ENCODE measurements at regions not wholly inside any gene's neighbourhood (a gene's known extent, or its start where the extent isn't known, plus 50 kb on each side); places are given as distances from the start of the nearest gene placed in this dataset.
"Not testable (repeated sequence)": the region's sequence is repeated elsewhere in the genome, so short reads cannot be mapped to it uniquely, and the experiment has no call there.

DNA sequence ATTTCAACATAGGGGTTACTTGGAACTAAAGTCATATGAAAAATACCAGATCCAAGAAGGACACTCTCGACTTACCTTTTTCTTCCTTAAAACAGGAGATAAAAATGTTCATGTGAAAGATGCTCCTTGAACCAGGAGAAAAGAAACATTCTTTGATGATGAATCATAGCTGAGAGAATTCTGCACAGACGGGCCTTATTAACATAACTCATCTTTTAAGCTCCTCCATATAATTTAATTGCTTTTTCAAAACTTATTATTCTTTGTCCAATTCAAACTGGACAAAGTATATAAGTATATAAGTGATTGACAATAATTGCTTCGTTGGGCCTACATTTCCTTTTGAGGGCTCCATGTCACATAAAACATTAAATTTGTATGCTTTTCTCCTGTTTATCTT lies 945.2 kb upstream of the C9orf72 start:
- no peak for DNase-seq

DNA sequence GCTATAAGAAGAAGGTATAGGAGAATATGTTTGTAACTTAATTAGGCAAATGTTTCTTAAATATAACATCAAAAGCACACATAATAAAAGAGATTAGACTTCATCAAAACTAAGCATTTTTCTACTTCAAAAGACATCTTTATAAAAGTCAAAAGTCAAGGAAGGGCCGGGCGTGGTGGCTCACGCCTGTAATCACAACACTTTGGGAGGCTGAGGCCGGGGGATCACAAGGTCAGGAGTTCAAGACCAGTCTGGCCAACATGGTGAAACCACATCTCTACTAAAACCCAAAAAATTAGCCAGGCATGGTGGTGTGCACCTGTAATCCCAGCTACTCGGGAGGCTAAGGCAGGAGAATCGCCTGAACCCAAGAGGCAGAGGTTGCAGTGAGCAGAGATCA lies 951.0 kb upstream of the C9orf72 start:
- DNase-seq, result not testable (repeated sequence)

DNA sequence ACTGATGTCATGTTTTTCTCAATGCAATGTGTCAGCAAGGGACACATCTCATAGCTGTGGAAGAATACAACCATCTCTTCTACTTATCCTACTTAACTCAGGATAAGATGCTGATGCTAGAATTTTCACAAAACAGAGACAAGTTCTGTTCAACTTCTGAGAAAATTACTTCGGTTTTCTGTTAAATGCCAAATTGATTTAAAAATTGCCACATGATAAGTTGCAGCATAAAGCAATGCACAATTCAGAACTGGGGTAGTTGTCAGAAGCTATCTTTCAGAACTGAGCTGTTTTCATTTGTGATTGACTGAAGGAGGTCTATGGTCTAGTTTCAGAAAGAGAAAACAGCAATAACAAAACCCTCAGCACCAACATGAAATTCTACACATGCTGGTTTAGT lies 954.8 kb upstream of the C9orf72 start:
- DNase-seq, result no peak

DNA sequence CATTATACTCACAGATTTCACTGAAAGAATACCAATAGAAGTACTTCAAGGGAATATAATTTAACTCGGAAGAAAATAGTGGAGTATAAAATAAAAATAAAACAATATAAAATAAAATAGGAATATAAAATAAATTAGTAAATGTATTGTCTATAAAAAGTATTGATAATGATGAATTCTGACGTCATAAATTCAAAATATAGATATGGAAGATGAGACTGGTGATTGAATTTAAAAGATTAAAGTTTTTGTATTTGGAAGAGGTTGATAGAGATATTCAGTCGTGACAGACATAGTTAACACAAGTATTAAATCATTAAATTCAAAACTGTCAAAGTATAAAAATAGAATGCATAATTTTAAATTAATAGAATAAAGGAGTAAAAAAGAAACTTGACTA lies 964.9 kb upstream of the C9orf72 start:
- DNase-seq, result no peak

DNA sequence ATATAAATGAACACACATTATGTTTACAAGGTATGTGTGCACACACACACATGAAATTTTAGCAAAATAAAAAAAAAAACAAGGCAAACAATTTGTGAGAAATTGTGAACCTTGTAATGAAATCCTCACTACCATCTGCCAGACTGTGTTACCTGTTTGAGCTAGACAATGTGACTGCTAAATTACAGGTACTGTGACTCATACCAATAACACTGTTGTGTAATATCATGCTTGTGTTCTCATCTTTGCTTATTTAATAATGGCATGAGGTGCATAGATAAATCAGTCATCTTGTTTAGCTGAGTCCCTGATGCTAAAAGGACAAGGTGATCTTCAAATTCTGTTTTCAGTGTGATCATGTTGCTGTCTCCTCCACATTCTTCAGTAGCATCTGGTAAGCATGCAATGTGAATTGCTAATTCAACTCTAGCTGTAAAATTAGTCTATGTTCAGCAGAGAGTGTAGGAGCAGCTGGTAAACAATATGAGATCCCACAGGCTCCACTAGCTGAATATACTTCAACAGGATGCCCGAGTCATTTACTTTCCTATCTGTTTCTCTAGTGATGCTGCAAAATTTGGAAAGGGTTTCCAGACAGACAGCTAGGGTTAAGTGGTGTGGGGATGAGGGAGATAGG lies 966.3 kb upstream of the C9orf72 start:
- no peak for DNase-seq

DNA sequence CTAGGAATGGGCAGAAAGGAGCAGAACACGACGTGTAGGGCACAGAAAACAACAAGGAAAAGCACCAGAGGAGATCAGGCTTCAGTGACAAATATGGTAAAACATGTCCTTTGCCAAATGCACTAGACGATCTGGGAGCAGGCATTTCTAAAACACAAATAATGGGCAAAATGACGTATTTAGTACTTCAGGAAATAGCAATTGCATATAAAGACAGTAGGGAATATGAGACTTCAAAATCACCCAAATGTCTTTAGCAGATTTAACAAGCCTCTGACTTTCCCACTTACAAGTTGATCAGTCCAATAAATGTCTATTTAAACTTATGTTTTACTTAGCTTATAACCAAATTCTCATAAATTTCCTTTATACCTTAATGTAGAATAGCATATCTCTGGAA lies 969.6 kb upstream of the C9orf72 start:
- DNase-seq, result no peak

DNA sequence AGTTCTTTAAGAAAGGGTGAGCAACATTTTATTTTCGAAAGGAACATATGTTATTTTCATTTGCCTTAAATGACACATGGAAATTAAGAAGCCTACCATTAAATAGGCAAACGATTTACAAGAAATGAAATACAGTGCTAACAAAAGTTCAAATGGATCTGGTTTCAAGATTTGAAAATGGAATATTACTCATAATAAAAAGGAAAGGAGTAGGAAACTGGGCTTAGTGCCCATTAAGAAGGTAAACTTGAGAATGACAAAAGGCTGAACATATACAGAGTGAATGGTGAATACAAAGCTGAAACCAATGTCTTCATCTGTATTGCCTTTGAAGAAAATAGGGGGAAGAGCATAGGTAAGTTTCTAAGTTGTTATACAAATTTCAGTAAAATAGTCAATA lies 974.2 kb upstream of the C9orf72 start:
- DNase-seq, result no peak

DNA sequence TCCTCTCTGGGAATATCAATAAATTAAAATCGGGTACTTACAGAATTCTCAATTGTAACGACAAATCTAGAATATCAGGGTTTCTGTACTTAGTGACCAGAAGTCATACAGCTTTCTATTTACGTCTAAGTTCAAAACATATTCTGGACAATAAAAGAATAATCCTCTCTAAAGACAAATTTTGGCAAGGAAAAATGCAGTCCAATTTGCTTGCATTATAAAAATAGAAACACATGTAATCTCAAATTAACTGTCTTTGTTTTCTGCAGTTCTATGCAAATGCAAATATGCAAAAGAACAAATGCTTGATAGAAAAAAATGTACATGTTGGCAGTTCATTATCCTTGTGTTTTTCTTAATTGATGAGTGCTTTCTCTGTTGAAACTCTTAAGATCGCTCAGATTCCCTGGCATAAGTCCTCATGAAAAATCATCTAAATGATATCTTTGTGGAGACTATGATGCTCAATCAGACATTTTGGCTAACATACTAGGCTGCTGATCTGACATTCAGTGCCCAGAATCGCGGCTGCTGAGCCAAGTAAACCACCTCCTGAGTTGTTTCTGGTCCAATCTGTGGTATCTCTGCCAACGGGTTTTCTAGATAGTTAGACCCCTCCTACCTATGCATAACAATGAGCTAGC lies 990.1 kb upstream of the C9orf72 start:
- no peak for DNase-seq

DNA sequence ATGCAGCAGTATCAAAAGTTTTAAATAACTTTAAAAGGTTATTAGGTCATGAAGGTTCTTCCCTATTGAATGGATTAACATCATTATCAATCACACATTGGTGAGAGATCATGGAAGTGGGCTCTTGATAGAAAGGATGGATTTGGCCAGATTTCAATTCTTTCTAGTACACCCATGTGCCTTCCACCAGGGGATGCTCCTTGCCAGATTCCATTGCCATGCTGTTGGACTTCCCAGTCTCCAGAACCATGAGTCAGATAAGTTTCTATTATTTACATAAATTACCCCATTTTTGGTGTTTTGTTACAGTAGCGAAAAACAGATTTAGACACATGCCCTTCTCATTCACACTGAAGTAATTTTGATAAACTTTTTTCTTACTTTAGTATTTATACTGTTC lies 1010.6 kb upstream of the C9orf72 start:
- no peak for DNase-seq

DNA sequence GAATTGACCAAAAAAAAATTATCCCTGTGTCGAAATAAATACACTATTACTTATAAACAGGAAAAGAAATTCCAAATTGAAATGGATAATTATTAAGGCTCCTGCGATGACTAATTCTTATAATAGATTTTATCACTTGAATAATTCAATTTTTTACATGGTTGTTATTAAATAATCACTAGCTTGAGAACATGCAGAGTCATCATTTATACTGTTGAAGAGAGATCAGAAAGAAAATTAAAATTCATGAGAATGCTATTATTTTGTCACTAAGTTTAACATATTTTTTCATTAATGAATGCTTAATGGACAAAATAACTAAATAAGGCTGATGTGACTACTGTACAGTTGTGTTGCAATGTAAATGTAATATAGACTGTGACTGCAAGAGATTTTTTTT lies 1011.3 kb upstream of the C9orf72 start:
- DNase-seq, result no peak

DNA sequence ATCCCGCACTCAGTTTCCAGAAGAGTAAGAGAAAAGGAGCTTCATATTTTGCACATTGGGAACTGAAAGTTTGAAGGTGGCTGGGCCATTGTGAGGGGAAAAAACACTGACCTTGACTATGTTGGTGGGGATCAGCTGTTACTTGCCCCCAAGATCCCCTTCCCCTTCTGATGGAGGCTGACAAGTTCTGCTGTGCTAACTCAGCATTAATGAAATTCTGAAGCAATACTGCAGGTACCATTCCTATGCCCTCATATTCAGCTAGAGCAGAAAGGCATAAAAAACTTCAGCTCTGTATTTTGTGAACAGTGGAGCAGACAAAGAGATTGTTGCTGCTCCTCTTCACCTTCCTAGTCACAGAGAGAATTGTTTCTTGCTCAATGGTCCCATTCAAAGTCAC lies 1013.8 kb upstream of the C9orf72 start:
- no peak for DNase-seq

DNA sequence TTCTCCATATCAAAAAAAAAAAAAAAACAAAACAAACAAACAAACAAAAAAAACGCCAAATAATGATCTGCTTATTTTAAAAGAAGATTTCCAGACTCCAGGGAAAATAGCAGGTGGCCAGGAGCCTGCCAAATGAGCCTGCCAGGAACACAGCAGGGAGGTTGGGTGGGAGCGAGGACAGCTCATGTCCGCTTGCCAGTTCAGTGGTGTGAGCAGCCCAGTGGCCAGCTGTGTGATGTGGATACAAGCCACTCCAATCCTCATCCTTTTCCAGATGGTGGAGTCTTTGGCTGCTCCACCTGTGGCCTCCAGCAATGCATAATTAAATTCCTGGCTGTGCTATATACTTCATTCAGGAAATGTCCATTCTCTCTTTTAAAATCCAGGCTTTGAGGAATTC lies 1025.1 kb upstream of the C9orf72 start:
- DNase-seq, result no peak

DNA sequence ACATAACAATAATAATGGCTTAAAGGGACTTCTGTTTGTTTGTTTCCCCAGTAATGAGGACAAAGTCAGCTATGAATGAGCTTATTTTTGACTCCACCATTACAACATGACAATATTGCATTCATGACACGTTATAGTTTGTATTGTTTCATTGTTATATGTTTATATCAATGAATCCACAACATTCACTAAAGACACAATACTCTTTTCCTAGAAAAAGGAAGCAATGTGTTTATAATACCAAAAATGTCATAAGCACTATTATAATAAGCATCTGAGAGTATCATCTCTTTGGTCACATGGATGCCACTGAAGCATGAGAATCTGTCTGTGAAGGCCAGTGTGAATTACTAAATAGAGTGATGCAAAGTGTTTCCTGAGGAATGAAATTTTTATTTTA lies 1026.9 kb upstream of the C9orf72 start:
- no peak for DNase-seq

DNA sequence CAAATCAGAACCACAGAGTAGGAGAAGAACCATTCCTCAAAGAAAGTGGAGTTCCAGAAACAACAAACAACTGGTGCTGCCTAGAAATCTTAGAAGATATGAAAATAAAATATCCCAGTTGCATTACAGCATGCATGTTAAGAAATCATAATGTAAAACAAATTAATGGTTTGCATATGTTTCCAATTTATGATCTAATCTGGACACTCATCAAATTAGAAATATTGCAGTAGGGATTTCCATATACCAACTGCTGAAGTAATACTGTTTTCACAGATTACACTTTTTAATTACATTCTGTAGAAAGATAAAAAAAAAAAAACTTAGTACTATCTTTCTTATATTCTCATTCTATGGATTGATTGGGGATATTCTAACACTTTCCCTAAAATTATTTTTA lies 1034.6 kb upstream of the C9orf72 start:
- no peak for DNase-seq

DNA sequence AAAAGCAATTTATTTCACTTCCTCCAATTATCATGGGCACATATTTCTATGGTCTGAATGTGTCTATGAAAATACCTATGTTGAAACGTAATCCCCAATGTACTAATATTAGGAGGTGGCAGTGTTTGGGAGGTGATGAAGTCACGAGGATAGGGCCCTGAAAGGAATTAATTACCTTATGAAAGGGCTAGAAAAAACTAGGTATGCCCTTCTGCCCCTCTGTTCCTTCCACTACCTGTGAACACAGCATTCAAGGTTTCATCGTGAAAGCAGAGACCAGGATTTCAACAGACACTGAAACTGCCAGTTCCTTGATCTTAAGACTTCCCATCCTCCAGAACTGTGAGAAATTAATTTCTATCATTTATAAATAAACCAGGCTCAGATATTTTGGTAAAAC lies 1037.1 kb upstream of the C9orf72 start:
- DNase-seq, result no peak

DNA sequence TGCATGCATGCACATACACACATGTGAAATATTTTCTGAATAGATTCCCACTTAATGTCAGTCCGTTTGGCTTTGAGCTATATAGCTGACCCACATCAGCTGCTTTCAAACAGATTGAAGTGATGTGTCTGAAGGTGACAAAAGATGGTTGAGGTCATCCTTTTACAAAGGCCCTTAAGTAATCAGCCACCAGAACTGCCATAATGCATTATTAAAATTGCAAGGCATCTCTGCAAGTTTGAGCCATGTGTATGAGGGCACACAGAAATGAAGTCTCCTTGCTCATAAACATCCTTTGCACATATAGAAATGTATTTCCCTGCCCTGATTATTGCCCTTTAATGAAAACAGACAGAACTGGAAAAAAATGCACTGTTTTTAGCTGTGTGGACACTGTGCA lies 1043.0 kb upstream of the C9orf72 start:
- no peak for DNase-seq

DNA sequence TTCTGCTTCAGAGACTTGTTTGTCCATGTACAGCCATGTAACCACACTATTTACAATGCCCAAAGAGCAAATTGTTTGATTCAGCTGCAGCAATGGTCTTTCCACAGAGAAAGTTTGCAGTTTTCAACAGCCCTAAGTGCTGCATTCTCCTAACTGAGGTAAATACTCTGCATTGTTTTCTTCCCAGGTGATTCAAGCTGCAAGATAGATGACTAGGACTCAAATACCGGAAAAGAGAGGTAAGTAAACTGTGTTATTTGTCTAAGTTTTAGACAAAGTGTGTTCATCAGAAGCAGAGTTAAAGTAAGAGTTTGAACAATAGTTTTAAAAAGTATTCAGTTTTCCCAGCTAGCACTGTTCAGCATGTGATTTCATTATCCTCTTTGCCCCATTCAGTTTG lies 1046.7 kb upstream of the C9orf72 start:
- no peak for DNase-seq

DNA sequence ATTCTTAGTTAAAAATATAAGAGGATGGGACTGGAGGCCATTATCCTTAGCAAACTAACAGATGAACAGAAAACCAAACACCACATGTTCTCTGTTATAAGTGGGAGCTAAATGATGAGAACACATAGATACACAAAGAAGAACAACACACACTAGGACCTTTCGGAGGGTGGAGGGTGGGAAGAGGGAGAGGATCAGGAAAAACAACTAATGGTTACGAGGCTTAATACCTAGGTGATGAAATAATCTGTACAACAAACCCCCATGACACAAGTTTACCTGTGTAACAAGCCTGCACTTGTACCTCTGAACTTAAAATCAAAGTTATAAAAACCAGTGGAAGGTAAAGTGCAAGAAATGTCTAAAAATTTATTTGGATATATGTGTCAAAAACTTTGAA lies 1047.4 kb upstream of the C9orf72 start:
- no peak for DNase-seq

DNA sequence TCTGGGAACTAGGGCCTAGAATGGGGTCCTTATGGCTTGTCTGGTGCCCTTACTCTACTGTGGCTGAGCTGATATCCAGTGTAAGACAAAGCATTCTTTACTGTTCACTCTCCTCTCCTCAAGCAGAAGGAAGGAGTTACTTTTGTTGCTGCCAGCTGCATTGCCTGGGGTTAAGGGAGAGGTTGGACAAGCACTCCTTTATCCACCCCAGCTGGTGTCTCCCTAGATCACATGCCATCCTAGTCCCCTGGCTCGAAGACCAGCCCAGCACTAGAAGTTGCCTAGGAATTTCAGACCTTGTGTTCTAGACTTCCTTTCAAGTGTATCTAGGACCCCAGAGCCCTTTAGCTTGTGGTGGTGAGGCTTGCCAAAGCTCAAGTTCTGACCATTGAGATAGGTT lies 1051.5 kb upstream of the C9orf72 start:
- no peak for DNase-seq

DNA sequence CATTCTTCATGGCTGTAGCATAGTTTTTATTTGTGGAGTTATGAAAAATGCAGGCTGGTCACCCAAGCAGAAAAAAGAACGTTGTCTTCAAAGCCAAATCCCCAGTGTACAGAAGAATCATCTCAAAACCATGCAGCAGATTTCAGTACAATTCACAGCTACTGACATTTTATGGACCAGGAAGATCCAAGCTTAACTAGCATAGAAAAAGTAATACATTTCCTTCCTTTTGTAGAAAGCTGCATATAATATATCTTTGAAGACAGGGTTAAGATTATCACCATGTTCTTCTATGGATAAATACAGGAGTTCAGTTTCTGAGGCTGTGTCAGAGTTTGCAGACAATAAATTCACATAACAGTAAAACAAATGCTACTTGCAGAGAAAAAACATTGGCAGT lies 1054.8 kb upstream of the C9orf72 start:
- DNase-seq, result no peak

DNA sequence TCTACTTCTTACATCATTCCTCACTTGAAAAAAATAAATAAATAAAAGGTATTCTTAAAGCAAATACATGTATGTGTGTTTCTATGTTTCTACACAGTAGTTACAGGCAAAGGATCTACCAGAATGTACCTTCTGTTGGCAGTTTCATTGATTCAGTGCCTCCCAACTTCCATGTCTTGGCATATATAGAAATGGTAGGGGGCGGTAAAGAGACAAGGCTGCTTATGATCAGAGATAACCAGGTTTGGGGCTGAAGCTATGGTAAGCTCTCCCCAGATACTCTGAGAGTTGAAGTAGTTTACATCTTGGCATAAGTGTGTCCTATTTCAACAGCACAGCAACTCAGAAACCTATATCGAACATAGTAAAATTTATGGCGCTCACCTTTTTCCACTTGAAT lies 1075.4 kb upstream of the C9orf72 start:
- peak; percentile 15 for DNase-seq

DNA sequence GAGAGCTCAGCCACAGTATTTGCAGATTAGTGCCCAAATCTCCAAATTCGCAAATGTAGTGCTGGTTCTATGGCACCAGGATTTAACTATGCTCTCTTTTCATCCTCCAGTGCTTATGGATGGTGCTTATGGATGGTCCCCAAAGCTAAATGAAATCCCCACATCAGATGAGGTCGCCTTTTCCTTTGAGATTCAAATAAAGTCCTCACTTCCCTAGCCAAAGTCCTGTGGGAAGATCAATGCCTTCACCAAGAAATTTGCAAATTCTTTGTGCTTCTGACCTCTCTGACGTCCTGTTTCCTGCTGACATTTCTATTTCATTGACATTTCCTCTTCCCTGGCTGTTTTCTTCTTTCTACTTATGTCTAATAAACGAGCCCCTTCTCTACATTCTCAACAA lies 1077.0 kb upstream of the C9orf72 start:
- no peak for DNase-seq

DNA sequence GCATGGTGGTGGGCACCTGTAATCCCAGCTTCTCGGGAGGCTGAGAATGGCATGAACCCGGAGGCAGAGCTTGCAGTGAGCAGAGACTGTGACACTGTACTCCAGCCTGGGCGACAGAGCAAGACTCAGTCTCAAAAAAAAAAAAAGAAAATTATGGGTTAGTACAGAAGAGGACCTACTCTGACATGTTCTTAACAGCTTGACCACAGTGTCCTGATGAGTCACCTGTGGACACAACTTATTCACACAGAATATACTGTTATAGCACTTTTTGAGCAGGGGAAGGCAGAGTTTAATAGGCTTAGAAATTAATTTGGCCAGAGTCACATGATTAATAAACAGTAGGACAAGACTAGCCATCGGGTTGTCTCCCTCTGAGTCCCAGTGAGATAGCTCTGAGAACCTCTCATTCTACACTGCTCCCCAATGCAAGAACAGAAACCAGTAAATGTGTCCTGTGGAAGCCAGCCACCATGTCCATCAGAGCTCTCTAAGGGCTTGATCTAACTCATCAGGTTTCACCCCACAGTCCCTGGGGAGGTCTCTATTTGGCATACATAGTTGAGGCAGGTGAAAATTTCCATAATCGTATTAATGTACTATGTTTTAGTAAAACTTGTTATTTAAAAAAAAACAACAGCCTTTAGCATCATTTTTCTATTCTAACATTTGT lies 1077.9 kb upstream of the C9orf72 start:
- DNase-seq, result no peak

DNA sequence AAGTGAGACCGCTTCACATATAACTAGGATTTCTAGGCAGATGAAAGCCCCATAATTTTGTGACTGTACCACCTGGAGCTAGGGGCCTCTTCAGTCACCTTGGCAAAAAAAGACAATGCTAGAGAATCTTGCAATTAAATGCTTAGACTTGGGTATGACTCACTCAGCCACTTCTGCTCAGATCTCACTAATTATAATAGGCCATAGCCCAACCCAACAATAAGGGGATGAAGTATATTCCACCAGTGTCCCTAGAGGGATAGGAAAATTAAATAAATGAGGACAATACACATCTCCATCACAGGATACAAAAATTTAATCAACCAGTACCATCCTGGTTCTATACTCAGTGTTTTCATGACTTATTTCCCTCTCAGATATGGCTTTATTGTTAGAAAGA lies 1079.9 kb upstream of the C9orf72 start:
- no peak for DNase-seq

DNA sequence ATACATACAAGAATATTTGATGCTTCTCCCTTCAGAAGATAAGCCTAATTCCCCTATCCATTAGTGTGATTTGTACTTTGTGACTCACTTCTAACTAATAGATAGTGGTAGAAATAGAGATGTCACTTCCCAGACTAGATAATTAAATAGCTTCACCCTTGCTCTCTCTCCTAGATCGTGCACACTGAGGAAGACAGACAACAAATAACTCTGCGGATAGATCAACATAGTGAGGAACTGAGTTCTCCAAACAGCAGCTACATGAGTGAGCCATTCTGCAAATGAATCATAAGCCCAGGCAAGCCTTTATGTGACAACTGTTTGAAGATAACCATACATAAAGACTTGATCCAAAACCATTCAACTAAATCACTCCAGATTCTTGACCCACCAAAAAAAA lies 1083.4 kb upstream of the C9orf72 start:
- no peak for DNase-seq
